ENCODE measurements at regions not wholly inside any gene's neighbourhood (a gene's known extent, or its start where the extent isn't known, plus 50 kb on each side); places are given as distances from the start of the nearest gene placed in this dataset.

DNA sequence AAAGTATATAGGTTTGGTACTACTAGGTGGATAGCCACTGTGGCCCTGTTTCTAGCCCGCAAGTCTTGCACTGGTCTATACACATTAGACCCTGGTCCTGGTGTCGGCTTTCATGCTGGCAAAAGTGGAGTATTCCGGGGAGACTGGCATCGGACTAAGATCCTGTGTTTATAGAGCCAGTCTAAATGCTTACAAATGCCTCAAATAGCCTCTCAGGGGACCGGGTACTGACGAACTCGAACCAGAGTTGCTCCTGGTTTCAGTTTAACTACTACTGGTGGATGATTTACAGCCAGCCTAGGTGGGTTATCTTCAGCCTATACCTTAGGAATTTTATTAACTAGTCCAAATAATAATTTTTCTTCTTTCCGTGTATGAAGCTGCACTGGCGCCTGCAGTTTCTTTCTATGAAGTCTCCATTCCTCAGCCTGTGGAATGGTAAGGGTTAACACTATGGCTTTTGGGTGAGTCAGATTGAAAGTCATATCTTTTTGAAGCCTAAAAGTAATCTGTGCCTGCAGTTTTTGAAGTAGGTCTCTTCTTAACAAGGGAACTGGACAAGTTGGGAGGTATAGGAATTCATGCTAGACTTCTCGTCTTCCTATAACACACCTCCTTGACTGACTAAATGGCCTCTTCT lies 51.3 kb downstream of the OR10H4 start:
- no peak for DNase-seq
- ATAC-seq: no peak

DNA sequence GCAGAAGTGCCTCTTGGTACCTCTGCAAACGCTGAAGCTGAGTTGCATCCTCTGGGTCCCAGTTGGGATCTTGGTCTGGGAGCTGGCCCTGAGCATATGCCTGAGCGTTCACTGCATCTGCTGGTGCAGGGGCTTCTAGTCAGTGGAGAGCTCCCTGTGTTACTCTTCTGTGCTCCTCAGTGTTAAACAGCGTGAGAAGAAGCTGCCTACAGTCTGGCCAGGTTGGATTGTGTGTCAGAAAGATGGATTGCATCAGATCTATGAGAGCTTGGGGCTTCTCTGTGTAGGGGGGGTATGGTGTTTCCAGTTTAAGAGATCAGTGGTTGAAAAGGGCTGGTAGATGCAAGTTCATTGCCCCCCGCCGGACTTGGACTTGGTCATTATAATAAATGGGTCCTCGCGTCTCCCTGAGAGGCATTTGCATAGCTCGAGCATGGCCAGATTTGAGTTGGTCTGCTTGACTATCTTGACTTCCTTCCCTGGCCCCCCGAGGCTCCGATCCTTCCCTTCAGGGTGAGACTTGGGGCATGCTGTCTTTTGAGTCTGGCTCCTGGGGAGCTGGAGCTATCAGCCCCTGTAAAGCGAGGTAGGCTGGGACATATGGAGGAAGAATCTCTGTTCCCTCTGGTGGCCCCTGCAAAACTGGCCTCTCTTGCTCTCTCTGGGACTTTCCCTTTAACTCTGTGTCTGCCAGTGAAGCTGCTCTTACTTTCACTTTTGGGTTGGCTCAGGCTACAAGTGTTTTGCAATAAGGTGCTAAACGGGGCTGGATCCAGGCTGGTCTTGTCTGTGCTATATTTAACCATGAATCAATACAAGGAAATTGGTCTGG lies 52.9 kb downstream of the OR10H4 start:
- ATAC-seq (peak; percentile 94), DNase-seq (peak; percentile 49)

DNA sequence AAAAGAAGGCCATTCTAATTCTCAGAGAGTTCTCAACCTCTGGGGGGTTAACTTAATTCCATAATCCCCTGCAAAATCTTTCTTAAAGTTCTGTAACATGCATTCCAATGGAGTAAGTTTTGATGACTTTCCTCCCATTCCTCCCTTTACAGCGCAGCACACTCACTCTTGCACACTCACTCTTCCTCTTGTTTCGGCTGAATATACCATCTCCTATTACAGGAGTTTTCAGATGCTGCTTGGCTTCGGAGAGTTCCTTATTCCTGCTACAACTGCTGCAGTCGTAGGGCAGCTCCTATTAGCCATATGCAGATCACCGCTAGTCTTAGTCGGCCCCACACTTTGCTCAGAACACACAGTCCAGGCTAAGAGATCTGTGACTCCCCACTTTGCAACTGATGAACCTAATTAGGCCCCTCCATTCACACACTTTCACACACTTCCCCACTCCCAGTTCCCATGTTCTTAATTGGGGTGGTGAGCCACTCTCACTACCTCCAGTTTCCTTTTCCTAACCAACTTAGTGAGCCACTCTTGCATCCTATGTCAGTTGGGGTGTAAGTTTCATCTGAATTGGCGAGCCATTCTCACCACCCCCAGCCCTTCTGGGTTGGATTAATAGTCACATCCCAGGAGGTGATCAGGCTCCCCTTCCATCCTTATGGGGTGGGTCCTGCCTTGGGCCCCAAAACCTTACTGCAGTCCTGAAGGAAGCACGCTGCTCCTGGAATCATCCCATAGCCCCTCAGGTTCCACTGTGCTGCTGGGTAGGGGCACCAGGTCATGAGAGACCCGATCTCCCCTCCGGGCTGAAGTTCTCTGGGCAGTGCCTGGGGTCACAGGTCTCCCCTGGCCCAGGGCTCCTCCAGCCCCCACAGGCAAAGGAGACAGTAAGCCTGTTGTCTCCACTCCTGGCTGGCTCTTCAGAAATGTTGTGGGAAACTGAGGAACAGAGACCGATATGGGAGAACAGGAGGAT lies 53.9 kb downstream of the OR10H4 start:
- DNase-seq (no peak), ATAC-seq (no peak)

DNA sequence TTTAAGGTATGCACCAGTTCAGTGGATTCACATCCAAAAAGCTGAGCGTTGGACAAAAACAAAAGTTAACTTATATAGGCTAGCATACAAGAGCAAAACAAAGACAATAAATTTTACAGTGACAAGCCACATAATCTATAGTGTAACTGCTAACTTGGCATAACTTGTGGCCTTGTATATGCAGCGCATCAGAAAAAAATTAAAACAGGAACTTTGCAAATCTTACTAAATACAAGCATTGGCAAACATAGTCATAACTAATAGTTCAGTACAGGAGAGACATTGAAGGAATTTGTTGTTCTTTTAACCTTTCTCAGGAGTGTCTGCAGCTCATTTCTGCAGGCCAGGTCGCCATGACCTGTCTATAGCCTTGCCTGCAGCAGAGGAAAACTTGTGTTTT lies 54.6 kb downstream of the OR10H4 start:
- ATAC-seq (no peak), DNase-seq (no peak)

DNA sequence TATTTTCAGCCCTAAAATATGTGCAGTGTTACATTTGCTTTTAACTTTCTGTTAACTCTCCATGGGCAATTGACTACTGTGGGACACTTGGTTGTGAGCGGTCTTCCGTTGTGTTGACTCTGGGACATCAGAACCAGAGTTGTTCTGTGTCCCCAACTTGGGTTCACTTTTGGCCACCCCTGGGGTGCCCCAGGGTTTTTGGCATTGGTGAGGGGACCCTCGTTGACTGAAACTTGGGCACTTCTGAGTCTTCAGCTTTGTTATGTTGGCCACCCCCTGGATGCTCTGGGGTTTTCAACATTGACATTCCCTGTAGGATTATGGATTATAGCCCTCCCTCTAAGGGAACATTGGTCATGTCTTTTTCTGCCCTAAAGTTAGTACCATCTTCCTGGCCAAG lies 57.1 kb downstream of the OR10H4 start:
- no peak for ATAC-seq
- DNase-seq: no peak

DNA sequence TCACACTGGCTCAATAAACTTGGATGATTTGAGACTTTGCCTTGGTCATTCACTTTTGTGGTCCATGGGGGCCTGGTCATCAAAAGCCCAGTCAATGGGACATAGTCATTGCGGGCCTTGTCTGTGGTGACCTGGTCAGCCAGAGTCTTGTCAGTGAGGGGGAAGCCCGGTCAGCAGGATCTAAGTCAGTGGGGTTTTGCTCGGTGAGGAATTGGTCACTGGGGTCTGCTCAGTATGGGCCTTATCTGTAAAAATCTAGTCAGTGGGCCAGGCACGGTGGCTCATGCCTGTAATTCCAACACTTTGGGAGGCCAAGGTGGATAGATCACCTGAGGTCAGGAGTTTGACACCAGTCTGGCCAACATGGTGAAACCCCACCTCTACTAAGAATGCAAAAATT lies 63.7 kb upstream of the TPM4 start:
- DNase-seq (no peak), ATAC-seq (no peak)

DNA sequence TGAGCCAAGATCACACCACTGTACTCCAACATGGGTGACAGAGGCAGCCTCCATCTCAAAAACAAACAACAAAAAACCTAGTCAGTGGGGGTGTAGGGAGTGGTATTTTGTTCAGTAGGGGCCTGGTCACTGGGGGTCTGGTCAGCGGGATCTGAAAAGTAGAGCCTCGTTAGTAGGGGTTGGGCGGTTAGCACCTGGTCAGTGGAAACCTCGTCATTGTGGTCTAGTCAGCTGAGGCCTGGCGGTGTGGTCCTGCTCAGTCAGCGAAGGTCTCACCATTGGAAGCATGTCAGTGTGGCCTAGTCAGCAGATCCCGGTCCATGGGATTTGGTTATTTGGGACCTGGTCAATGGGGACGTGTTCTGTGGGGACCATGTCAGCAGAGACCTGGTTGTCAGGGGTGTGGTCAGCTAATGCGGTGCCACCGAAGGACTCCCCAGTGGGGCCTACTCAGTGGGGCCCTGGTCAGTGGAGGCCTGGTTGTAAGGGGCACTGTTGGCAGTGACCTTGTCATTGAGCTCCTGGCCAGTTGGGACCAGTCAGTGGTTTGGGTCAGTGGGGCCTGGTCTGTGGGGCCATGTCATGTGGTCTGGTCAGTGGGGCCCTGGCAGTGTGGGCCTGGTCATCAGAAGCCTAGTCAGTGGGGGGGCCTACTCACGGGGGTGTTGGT lies 63.0 kb upstream of the TPM4 start:
- DNase-seq (no peak), ATAC-seq (no peak)

DNA sequence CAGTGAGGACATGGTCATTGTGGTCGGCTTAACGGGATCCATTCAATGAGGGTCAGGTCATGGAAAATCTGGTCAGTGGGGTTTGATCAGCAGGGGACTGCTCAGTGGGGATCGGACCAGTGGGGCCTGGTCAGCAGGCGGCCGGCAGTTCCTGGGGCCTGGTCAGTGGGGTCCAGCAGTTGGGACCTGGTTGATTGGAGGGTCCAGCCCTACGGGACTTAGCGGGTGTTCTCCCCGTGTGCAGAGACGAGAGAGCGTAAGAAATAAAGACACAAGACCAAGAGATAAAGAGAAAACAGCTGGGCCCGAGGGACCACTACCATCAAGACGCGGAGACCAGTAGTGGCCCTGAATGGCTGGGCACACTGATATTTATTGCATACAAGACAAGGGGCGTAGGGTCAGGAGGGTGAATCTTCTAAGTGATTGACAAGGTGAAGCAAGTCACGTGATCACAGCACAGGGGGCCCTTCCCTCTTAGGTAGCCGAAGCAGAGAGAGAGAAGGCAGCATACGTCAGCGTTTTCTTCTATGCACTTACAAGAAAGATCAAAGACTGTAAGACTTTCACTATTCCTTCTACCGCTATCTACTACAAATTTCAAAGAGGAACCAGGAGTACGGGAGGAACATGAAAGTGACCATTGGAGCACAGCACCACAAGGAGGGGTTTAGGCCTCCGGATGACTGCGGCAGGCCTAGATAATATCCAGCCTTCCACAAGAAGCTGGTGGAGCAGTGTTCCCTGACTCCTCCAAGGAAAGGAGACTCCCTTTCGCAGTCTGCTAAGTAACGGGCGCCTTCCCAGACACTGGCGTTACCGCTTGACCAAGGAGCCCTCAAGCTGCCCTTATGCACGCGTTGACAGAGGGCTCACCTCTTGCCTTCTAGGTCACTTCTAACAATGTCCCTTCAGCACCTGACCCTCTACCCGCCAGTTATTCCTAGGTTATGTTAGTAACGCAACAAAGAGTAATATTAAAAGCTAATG lies 62.1 kb upstream of the TPM4 start:
- DNase-seq (no peak), ATAC-seq (no peak)

DNA sequence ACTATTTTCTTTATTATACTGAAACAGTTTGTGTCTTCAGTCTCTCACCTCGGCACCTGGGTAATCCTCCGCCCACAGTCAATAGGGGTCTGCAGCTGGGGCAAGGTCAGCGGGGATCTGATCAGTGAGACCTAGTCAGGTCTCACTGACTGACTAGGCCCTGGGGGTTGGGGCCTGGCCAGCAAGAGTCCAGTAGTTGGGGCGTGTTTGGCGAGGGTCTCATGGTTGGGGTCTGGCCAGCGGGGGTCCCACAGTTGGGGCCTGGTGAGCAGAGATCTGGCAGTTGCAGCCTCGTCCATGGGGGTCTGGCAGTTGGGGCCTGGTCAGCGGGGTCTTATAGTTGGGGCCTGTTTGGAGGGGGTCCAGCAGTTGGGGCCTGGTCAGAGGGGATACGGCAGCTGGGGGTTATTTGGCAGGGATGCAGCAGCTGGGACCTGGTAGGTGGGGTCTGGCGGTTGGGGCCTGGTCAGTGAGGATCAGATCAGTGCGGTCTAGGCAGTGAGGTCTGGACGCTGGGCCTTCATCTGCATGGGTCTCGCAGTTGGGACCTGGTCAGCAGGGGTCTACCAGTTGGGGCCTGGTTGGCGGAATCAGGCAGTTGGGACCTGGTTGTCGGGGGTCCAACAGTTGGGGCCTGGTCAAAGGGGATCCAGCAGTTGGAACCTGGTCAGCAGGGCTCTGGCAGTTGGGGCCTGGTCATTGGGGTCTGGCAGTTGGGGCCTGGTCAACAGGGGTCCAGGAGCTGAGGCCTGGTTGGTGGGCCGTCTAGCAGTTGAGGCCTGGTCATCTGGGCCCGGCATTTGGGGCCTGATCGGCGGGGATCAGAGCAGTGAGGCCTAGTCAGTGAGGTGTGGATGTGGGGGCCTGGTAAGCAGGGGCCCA lies 61.1 kb upstream of the TPM4 start:
- DNase-seq (no peak), ATAC-seq (peak; percentile 15)

DNA sequence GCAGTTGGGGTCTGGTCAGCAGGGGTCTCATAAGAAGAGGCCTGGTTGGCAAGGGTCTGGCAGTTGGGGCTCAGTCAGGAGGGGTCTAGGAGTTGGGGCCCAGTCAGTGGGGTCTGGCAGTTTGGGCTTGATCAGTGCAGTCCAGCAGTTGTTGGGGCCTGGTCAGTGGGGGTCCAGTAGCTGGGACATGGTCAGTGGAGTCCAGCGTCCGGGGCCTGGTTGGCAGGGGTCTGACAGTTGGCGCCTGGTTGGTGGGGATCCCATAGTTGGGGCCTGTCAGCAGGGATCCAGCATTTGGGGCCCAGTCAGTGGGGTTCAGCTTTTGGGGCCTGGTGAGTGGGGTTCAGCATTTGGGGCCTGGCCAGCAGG lies 60.5 kb upstream of the TPM4 start:
- ATAC-seq: no peak
- DNase-seq: no peak

DNA sequence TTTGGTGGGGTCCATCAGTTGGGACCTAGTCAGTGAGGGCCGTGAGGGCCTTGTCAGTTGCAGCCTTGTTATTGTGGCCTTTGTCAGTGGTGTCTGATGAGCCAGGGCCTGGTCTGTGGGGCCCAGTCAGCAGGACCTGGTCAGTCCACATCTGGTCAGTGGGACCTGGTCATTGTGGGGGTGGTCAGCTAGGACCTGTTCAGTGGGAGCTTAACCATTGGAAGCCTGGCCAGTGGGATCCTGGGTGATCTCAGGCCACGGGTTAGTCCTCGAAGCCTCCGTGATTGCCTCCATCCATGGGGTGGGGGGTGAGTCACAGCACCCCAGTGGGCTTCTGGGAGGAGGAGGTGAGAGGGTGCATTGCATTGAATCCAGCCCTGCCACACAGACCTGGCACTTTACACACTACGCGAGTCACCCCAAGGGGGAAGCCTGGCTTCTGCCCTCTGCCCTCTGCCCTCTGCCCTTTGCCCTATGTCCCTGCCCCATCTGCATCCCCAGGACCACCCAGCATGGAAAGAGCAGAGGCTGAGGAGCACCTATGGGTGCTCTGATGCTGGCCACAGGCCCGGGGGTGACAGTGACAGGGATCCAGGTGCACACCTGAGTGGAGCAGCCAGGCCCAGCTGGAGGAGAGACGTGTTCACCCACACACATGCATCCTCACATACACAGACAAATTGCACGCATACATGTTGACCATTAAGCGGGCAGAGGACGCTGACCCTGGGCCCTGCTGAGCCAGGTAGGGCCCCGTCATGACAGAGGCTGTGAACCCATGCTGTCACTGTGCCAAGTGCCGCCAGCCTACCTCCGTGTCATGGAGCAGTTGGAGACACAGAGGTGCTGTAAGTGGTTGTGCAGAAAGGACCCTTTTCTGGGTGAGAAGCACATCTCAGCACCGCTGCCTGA lies 59.8 kb upstream of the TPM4 start:
- ATAC-seq: no peak
- DNase-seq: no peak

DNA sequence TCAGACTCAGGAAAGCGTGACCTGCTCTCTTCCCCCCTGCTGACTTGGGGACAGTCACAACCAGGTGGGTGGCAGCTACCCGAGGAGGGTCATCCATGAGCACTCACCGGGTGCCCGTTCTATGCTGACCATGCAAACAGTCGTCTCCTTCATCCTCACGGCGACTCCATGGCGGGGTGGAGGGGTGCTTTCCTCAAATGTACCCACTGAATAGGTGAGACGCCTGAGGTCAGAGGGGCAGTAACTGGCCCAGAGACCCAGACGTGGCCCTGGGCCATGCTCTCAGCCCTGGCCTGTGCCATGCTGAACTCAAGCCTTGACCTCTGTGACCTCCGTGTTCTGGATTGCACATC lies 59.2 kb upstream of the TPM4 start:
- DNase-seq: no peak
- ATAC-seq: no peak

DNA sequence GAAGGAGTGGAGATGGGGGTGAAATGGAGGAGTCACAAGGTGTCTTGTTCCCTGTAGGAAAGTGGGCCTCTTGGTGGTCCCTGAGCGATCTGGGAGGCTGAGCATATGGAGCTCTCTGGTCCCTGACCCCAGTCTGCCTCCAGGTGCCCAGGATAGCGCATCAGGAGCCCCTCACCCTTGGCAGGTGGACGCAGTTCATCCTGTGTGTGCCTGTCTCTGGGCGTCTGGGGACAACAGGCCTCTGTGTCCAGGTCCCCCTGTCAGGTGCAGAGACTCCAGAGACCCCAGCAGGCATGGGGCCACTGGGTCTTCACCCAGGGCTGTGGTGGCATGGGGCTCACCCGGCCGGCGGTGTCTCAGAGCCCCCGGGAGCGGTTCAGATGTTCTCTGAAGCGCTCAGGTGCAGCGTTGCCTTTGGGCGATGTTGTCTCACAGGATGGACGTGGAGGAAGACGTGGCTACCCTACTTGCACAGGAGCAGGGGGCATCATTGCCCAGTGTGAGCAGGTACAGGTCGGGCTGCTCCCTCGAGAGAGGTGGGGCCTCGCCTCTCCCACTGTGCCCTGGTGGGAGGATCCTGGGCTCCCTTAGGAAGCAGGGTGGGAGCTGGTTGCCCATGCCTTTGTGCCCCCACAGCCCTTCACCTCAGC lies 58.1 kb upstream of the TPM4 start:
- ATAC-seq (no peak), DNase-seq (no peak)

DNA sequence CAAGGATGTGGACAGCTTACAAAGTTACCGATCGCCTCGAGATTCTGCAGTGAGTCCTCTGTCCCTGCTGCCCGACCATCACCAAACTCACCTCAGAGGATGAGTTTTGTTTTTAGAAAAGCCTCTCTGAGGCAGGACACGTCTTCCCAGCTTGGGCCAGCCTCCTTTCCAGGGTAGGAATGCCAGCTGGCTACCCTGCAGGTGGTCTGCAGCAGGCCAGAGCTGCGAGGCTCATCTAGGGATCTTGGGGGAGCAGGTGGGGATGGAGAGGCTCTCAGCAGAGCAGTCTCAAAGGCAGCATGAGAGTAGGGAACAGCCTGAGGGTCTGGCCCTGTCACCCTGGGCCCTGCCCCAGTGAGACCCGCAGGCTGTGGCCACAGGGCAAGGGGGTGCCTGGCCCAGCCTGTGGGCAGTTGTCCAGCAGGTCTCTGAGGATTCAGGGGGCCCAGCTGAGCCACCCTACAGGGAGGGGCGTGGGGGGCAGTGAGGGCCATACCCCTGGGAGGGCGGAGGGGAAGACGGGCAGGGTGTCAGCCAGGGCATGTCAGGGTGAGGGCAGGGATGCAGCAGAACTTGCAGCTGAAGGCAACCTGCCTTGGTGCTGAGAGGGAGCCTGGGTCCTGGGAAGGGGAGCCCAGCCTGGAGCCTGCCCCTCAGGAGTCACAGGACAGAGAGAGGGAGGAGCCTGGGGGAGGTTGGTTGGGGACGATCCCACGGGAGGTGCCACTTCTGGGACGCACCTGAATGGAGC lies 57.3 kb upstream of the TPM4 start:
- DNase-seq: no peak

DNA sequence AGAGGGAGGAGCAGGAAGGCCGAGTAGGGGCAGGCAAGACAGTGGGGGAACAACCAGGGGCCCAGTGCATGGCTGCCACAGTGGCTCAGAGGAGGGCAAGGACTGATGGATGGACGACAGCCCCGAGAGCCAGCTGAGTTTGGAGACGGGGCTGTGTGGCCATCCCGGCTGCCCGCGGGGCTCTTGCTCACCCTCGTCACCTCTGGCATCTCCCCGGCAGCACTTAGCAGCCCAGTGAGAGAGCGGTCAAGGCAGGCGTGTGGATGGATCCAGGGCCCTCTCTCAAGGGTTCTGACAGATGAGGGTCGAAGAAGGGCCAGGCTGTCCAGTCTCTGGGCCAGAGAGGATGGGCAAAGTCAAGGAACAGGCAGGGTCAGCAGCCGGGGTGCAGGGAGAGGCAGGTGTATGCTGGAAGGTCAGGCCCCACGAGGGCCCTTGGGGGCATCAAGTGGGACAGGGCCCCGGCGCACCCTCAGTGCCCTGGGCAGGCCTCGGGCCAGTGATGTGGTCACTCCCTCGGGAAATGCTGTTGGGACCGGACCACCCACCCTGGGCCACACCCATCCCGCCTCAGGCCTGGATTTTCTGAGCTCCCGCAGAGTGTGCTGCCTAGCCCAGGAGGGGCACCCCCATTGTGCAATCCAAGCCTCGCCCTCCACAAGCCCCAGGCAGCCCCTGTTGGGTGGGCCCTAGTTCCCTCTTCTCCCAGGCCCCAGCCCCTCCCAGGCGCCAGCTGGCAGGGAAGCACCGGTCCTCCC lies 56.4 kb upstream of the TPM4 start:
- no peak for ATAC-seq
- no peak for DNase-seq

More for the DNA sequence above, 57.3 kb upstream of the TPM4 start:
- ATAC-seq: no peak

DNA sequence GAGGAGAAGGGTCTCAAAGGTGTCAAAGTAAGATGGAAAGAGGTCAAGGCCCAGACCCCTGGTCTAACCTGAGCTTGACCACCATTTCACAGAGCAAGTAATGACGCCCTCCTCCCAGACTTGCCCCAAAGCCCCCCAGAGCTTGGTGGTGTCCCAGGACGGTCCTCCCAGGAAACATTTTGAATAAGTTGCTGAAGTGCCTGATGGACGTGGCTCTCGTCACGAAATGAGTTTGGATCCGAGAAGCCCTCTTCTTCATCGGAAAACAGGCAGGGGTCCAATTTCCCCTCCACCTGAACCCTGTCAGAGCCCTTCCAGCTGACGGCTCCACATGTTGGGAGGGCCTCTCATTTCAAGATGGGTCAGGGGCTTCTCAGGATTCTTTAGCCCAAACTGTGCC lies 54.5 kb upstream of the TPM4 start:
- ATAC-seq (no peak), DNase-seq (no peak)

DNA sequence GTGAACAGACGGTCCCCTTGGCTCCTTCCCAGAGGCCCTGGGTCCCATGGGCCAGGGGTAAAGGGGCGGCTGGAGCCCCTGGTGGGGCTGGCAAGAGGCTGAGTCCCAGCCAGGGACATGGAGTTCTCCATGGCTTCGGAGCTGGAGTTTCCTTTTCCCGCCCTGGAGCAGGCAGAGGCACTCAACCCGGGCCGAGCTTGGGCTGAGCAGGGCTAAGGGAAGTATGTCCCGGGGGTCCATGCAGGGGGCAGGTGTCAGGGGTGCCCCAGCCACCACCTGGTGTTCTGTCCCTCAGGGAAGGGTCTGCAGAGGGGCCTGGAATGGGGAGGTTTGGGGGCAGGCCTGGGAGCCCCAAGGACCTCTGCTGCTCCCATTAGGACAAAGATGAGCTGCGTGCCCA lies 54.0 kb upstream of the TPM4 start:
- DNase-seq: no peak
- no peak for ATAC-seq
